ENCODE measurements at regions not wholly inside any gene's neighbourhood (a gene's known extent, or its start where the extent isn't known, plus 50 kb on each side); places are given as distances from the start of the nearest gene placed in this dataset.

DNA sequence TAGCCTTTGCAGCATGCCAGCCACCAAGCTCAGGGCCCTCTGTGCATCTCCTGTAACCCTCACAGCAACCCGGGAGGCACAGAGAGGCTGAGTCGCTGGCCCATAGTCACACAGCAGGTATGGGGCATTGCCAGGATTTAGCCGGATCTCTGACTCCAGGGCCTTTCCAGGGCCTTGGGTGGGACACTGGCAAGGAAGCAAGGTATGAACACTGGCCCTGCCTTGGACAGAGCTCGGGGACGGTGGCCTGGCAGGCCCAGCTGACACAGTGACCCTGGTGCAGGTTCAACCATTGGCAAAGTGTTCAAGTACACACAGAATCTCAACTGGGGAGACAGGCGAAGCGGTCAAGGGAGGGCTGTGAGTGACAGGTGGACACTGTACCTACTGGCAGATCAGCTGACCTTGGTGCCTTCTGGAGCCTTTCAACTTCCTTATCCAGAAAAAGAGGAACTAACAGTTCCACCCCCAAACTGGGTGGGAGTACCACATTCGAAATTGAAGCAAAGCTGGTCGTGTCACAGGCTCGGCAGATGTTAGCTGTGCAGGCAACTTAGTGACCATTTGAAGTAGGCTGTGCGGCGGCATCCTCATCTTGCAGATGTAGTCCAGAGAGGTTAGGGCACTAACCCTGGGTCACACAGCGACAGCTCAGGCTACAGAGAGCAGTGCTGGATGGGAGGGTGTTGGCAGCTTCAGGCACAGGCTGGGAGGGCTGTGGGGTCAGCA, 287.4 kb downstream of the SEC14L1 start:
- Histone ChIP-seq H3K4me3 (no peak overlapping the region), H3K9ac (ENCODE audit: insufficient read depth in 1 of 2, low read depth in 2 of 2, low read length in 2 of 2) (peak overlapping the region in 1 of 2 experiments; percentile 73; a peak in 2 of 4 replicates), H3K36me3 (ENCODE audit: control insufficient read depth, insufficient read depth, low read length) (peaks cover 5% of the 10 kb centered on the region; the same call in 1 of the 3 replicates), H3K4me1 (replicated peaks in 1 of 2; ENCODE audit: control insufficient read depth in 2 of 2, insufficient read depth in 2 of 2, low read length in 2 of 2) (peaks cover 37 to 68% of the 10 kb centered on the region in 2 experiments), H2AFZ (ENCODE audit: low read depth, low read length) (no peak overlapping the region), H3K9me1 (ENCODE audit: control insufficient read depth, insufficient read depth, low read length) (peaks cover 3% of the 10 kb centered on the region), H3K79me2 (ENCODE audit: control insufficient read depth, insufficient read depth, low read length) (peaks cover 56% of the 10 kb centered on the region), H3K27ac (ENCODE audit: extremely low read depth, low read depth, low read length) (no peak overlapping the region), H3K27me3 (ENCODE audit: control insufficient read depth in 2 of 2, insufficient read depth in 2 of 2, low read length in 2 of 2) (no peaks in the 10 kb centered on the region), H3K9me3 (replicated peaks; ENCODE audit: control insufficient read depth, insufficient read depth, low read depth, low read length) (no peaks in the 10 kb centered on the region), H4K20me1 (replicated peaks; ENCODE audit: control insufficient read depth, insufficient read depth, low read length) (peaks cover 75% of the 10 kb centered on the region), H3K4me2 (ENCODE audit: insufficient read depth, low read length) (no peak overlapping the region; the same call in 1 of the 2 replicates)
- 56% methylated on average over 13 of the region's 13 CpGs for whole genome bisulfite sequencing (ENCODE audit: insufficient coverage, low coverage, missing lambda C conversion rate)
- in situ Hi-C loops (cut with MboI) (loop anchor here (5.0 kb wide), 1 partner anchor 64 kb away; no protein-coding TSS in a partner anchor), intact Hi-C loops (cut with micrococcal nuclease) (loop anchor here (5.0 kb wide), 2 partner anchors 56 to 96 kb away; no protein-coding TSS in a partner anchor)
- ATAC-seq (peak; percentile 21; the same call in 2 of the 3 replicates), FAIRE-seq (peak; percentile 82), DNase-seq (ENCODE audit: extremely low read depth in 1 of 4, low spot score in 3 of 4) (peak in 2 of 4 experiments; percentile 39 to 58)
- ChIA-PET CTCF (ENCODE audit: low intra/inter-chr PET ratio) (no interaction called here), POLR2A (interaction anchor here (0.6 to 2.3 kb wide), 10 partner anchors 9 to 326 kb away, joined by 3 to 8 read pairs (median 4); no protein-coding TSS in a partner anchor)
- BruUV-seq (replicated peaks), result no TSS peak
- TF ChIP-seq FOSL1 (tag; conservative IDR thresholded peaks at IDR 0.05) (peak; percentile 58), MAZ (CRISPR knock-in tag; conservative IDR thresholded peaks at IDR 0.05 in 1 of 2, IDR thresholded peaks at IDR 0.05 in 1 of 2) (peak in 1 of 2 experiments; percentile 35; a peak in 1 of 4 replicates), BRD9 (IDR thresholded peaks at IDR 0.05; ENCODE audit: low read depth, partially characterized antibody) (peak; percentile 97), SOX6 (IDR thresholded peaks at IDR 0.05) (peak; percentile 25; the same call in 1 of the 2 replicates), RAD51 (IDR thresholded peaks at IDR 0.05; ENCODE audit: borderline replicate concordance, low read depth) (peak; percentile 70)
- TF ChIP-seq, protein P1, sequence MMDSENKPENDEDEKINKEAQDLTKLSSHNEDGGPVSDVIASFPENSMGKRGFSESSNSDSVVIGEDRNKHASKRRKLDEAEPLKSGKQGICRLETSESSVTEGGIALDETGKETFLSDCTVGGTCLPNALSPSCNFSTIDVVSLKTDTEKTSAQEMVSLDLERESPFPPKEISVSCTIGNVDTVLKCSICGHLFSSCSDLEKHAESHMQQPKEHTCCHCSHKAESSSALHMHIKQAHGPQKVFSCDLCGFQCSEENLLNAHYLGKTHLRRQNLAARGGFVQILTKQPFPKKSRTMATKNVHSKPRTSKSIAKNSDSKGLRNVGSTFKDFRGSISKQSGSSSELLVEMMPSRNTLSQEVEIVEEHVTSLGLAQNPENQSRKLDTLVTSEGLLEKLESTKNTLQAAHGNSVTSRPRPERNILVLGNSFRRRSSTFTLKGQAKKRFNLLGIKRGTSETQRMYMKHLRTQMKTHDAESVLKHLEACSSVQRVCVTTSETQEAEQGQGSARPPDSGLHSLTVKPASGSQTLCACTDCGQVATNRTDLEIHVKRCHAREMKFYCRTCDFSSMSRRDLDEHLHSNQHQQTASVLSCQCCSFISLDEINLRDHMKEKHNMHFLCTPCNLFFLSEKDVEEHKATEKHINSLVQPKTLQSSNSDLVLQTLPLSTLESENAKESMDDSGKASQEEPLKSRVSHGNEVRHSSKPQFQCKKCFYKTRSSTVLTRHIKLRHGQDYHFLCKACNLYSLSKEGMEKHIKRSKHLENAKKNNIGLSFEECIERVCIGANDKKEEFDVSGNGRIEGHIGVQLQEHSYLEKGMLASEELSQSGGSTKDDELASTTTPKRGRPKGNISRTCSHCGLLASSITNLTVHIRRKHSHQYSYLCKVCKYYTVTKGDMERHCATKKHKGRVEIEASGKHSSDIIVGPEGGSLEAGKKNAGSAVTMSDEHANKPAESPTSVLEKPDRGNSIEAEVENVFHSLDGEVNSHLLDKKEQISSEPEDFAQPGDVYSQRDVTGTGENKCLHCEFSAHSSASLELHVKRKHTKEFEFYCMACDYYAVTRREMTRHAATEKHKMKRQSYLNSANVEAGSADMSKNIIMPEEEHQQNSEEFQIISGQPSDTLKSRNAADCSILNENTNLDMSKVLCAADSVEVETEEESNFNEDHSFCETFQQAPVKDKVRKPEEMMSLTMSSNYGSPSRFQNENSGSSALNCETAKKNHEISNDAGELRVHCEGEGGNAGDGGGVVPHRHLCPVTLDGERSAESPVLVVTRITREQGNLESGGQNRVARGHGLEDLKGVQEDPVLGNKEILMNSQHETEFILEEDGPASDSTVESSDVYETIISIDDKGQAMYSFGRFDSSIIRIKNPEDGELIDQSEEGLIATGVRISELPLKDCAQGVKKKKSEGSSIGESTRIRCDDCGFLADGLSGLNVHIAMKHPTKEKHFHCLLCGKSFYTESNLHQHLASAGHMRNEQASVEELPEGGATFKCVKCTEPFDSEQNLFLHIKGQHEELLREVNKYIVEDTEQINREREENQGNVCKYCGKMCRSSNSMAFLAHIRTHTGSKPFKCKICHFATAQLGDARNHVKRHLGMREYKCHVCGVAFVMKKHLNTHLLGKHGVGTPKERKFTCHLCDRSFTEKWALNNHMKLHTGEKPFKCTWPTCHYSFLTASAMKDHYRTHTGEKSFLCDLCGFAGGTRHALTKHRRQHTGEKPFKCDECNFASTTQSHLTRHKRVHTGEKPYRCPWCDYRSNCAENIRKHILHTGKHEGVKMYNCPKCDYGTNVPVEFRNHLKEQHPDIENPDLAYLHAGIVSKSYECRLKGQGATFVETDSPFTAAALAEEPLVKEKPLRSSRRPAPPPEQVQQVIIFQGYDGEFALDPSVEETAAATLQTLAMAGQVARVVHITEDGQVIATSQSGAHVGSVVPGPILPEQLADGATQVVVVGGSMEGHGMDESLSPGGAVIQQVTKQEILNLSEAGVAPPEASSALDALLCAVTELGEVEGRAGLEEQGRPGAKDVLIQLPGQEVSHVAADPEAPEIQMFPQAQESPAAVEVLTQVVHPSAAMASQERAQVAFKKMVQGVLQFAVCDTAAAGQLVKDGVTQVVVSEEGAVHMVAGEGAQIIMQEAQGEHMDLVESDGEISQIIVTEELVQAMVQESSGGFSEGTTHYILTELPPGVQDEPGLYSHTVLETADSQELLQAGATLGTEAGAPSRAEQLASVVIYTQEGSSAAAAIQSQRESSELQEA (IDR thresholded peaks at IDR 0.05; ENCODE audit: low read depth), result peak; percentile 61
- TF ChIP-seq, protein P2, sequence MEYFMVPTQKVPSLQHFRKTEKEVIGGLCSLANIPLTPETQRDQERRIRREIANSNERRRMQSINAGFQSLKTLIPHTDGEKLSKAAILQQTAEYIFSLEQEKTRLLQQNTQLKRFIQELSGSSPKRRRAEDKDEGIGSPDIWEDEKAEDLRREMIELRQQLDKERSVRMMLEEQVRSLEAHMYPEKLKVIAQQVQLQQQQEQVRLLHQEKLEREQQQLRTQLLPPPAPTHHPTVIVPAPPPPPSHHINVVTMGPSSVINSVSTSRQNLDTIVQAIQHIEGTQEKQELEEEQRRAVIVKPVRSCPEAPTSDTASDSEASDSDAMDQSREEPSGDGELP (CRISPR knock-in tag; IDR thresholded peaks at IDR 0.05; ENCODE audit: borderline replicate concordance), result peak; percentile 86
- TF ChIP-seq, protein P3, sequence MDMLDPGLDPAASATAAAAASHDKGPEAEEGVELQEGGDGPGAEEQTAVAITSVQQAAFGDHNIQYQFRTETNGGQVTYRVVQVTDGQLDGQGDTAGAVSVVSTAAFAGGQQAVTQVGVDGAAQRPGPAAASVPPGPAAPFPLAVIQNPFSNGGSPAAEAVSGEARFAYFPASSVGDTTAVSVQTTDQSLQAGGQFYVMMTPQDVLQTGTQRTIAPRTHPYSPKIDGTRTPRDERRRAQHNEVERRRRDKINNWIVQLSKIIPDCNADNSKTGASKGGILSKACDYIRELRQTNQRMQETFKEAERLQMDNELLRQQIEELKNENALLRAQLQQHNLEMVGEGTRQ (CRISPR knock-in tag; IDR thresholded peaks at IDR 0.05), result peak; percentile 41; the same call in 1 of the 2 replicates
